ENCODE measurements at regions not wholly inside any gene's neighbourhood (a gene's known extent, or its start where the extent isn't known, plus 50 kb on each side); places are given as distances from the start of the nearest gene placed in this dataset.

DNA sequence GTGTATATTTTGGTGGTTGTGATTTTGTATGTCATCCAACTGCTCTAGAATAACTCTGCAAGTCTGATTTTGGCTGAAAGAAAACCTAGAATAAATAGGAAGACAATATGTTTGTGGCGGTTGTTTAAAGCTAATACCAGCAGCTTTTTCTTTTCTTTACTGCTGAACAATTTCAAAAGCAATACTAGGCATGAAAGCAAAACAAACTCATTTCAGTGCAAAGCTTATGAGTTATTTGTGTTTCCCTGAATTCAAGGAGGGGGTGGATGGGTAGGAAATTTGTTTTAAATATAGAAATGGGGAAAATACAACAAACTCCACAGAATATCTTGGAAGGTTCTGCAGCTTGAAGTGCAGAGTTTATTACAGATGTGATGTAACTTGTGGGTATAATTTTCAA lies 1041.9 kb upstream of the NR2F2 start:
- no peaks in the 10 kb centered on the region for H4K20me1 ChIP-seq (ENCODE audit: insufficient read depth, low read length)
- POLR2A ChIA-PET, result no interaction called here
- no peaks in the 10 kb centered on the region for H3K79me2 ChIP-seq (ENCODE audit: insufficient read depth, low read length)
- TF ChIP-seq ZNF605 (CRISPR knock-in tag; IDR thresholded peaks at IDR 0.05) (no peak), SNRNP70 (IDR thresholded peaks at IDR 0.05; ENCODE audit: low read depth, low read length) (no peak), RFX3 (CRISPR knock-in tag; IDR thresholded peaks at IDR 0.05) (no peak), RARG (CRISPR knock-in tag; IDR thresholded peaks at IDR 0.05; ENCODE audit: low read depth) (no peak), POGK (CRISPR knock-in tag; conservative IDR thresholded peaks at IDR 0.05) (no peak), CCDC6 (CRISPR knock-in tag; IDR thresholded peaks at IDR 0.05) (no peak), ZNF761 (CRISPR knock-in tag; conservative IDR thresholded peaks at IDR 0.05) (no peak), YY1 (IDR thresholded peaks at IDR 0.05; ENCODE audit: insufficient read depth, insufficient replicate concordance, low read depth, low read length) (no peak), GLI4 (CRISPR knock-in tag; IDR thresholded peaks at IDR 0.05; ENCODE audit: borderline replicate concordance) (no peak), ZNF557 (CRISPR knock-in tag; IDR thresholded peaks at IDR 0.05) (no peak), NCOA2 (CRISPR knock-in tag; IDR thresholded peaks at IDR 0.05) (no peak), KLF15 (CRISPR knock-in tag; IDR thresholded peaks at IDR 0.05; ENCODE audit: borderline replicate concordance) (no peak), SAP130 (CRISPR knock-in tag; IDR thresholded peaks at IDR 0.05; ENCODE audit: low read depth) (no peak), ZNF841 (CRISPR knock-in tag; IDR thresholded peaks at IDR 0.05; ENCODE audit: borderline replicate concordance) (no peak)
- TF ChIP-seq, protein P1, sequence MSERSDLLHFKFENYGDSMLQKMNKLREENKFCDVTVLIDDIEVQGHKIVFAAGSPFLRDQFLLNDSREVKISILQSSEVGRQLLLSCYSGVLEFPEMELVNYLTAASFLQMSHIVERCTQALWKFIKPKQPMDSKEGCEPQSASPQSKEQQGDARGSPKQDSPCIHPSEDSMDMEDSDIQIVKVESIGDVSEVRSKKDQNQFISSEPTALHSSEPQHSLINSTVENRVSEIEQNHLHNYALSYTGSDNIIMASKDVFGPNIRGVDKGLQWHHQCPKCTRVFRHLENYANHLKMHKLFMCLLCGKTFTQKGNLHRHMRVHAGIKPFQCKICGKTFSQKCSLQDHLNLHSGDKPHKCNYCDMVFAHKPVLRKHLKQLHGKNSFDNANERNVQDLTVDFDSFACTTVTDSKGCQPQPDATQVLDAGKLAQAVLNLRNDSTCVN (CRISPR knock-in tag; IDR thresholded peaks at IDR 0.05; ENCODE audit: borderline replicate concordance), result no peak
- BruUV-seq (replicated peaks), result no TSS peak
- H3K27me3 ChIP-seq (ENCODE audit: control insufficient read depth in 1 of 2, insufficient read depth in 2 of 2, low read length in 2 of 2), result no peaks in the 10 kb centered on the region
- intact Hi-C loops (cut with micrococcal nuclease; ENCODE audit: unreplicated experiment), result no loop called here
- no peaks in the 10 kb centered on the region for H3K9me3 ChIP-seq (ENCODE audit: low read length)
- in situ Hi-C loops (cut with HindIII; ENCODE audit: extremely low pct_ligation_motif_present, low pct_unique_long_range_greater_than_20kb), result no loop called here
- H3K36me3 ChIP-seq (replicated peaks in 1 of 2; ENCODE audit: control insufficient read depth in 1 of 2, insufficient read depth in 2 of 2, low read length in 2 of 2), result no peaks in the 10 kb centered on the region
- no peak overlapping the region for H3K27ac ChIP-seq (ENCODE audit: extremely low read length, insufficient read depth, low read length)
- no peaks in the 10 kb centered on the region for H3K4me1 ChIP-seq (ENCODE audit: insufficient read depth, low read length)
- no peak for ATAC-seq
- no peak for DNase-seq (ENCODE audit: low spot score)
- WGBS (ENCODE audit: low lambda C conversion rate), result 48% methylated on average over 1 of the region's 1 CpG
- FAIRE-seq, result no peak
- CTCF ChIA-PET (ENCODE audit: low intra/inter-chr PET ratio, low total read pairs), result no interaction called here
- no peak overlapping the region for H3K4me3 ChIP-seq (replicated peaks in 1 of 3; ENCODE audit: insufficient read depth in 1 of 3, low read depth in 2 of 3, low read length in 3 of 3)
- H3K4me2 ChIP-seq (ENCODE audit: low read depth, low read length), result no peak overlapping the region
- no peak overlapping the region for H3K9ac ChIP-seq (ENCODE audit: insufficient read depth, low read depth, low read length)
- H2AFZ ChIP-seq (ENCODE audit: low read length), result no peak overlapping the region
